IMR-90 (cell line): ENCODE measurements at regions not wholly inside any gene's neighbourhood (a gene's known extent, or its start where the extent isn't known, plus 50 kb on each side); places are given as distances from the start of the nearest gene placed in this dataset.
"Not testable (repeated sequence)": the region's sequence is repeated elsewhere in the genome, so short reads cannot be mapped to it uniquely, and the experiment has no call there.

ENCODE experiments used
- ATAC-seq: fragments of 200-7000 bp; cut with Tn5 transposase; 2 replicates; pipeline ENCODE4 v1.9.1; 2020; ENCODE audit warnings: low read depth, mild to moderate bottlenecking, moderate library complexity
- BruUV-seq: library from RNA; stranded (reverse); fragments of 400-500 nt; replicated peaks from 2 replicates; lab custom pipeline; 2021; lab: Mats Ljungman, UMichigan
- CTCF ChIA-PET: fragments of 300-600 bp; formaldehyde crosslinking; extraction: SDS; loops from one replicate; lab custom pipeline; 2021; ENCODE audit warnings: antibody characterized with exemption; lab: Yijun Ruan, JAX
- POLR2A ChIA-PET: fragments of 300-600 bp; sonication (Branson Sonifier 250); formaldehyde crosslinking; loops from one replicate; lab custom pipeline; 2022; ENCODE audit warnings: antibody characterized with exemption; ENCODE audit not compliant: unreplicated experiment; lab: Charles Lee
- DNase-seq: peaks from one replicate; pipeline ENCODE4 v3.0.0; 2013
- H2AFZ ChIP-seq: replicated peaks from 2 replicates; pipeline ENCODE3; 2013; ENCODE audit warnings: low read length, mild to moderate bottlenecking; ENCODE audit not compliant: poor library complexity
- H2AK5ac ChIP-seq: 2 replicates; pipeline ENCODE4 v1.6.1; 2013; ENCODE audit warnings: low read depth, low read length, inconsistent platforms
- H2AK9ac ChIP-seq: replicated peaks from 2 replicates; pipeline ENCODE3; 2013; ENCODE audit warnings: mild to moderate bottlenecking, low read depth, low read length, moderate library complexity; ENCODE audit not compliant: poor library complexity
- H2BK120ac ChIP-seq: 2 replicates; pipeline ENCODE4 v1.6.1; 2013; ENCODE audit warnings: low read depth, low read length, inconsistent platforms
- H2BK15ac ChIP-seq: 3 replicates; pipeline ENCODE4 v1.6.1; 2013; ENCODE audit warnings: low read depth, low read length, inconsistent platforms
- H2BK20ac ChIP-seq: 2 replicates; pipeline ENCODE4 v1.6.1; 2013; ENCODE audit warnings: low read depth, mild to moderate bottlenecking, inconsistent platforms, low read length, moderate library complexity
- H2BK5ac ChIP-seq: 2 replicates; pipeline ENCODE4 v1.6.1; 2013; ENCODE audit warnings: mild to moderate bottlenecking, low read depth, low read length, inconsistent platforms; ENCODE audit not compliant: poor library complexity, severe bottlenecking
- H3K14ac ChIP-seq: replicated peaks from 2 replicates; pipeline ENCODE4 v1.6.1; 2013; ENCODE audit warnings: low read depth, low read length, inconsistent platforms
- H3K18ac ChIP-seq: 2 replicates; pipeline ENCODE4 v1.6.1; 2013; ENCODE audit warnings: low read depth, low read length, control low read depth
- H3K23ac ChIP-seq: 2 replicates; pipeline ENCODE4 v1.6.1; 2013; ENCODE audit warnings: low read depth, low read length, inconsistent platforms
- H3K27ac ChIP-seq: 2 replicates; pipeline ENCODE4 v1.5.1; 2013; ENCODE audit warnings: mild to moderate bottlenecking, control low read depth, low read length; ENCODE audit not compliant: insufficient read depth
- H3K27me3 ChIP-seq: 2 replicates; pipeline ENCODE4 v1.6.1; 2013; ENCODE audit warnings: low read length; ENCODE audit not compliant: control insufficient read depth, insufficient read depth
- H3K36me3 ChIP-seq: 2 replicates; pipeline ENCODE4 v1.6.1; 2013; ENCODE audit warnings: low read length, mixed read lengths; ENCODE audit not compliant: control insufficient read depth, insufficient read depth
- H3K4ac ChIP-seq: 2 replicates; pipeline ENCODE4 v1.6.1; 2013; ENCODE audit warnings: low read depth, low read length, inconsistent platforms
- H3K4me1 ChIP-seq: 2 replicates; pipeline ENCODE4 v1.6.1; 2013; ENCODE audit warnings: low read length, mixed read lengths; ENCODE audit not compliant: control insufficient read depth, insufficient read depth
- H3K4me2 ChIP-seq: 2 replicates; pipeline ENCODE4 v1.6.1; 2013; ENCODE audit warnings: low read depth, mild to moderate bottlenecking, control low read depth, low read length, moderate library complexity
- H3K4me3 ChIP-seq: 2 replicates; pipeline ENCODE4 v1.5.1; 2013; ENCODE audit warnings: low read depth, mild to moderate bottlenecking, control low read depth, low read length, moderate library complexity; ENCODE audit not compliant: insufficient read depth
- H3K56ac ChIP-seq: 2 replicates; pipeline ENCODE4 v1.6.1; 2013; ENCODE audit warnings: low read length, inconsistent platforms; ENCODE audit not compliant: insufficient read depth; ENCODE audit errors: extremely low read depth
- H3K79me1 ChIP-seq, 2 experiments: 2 replicates each; pipeline ENCODE4 v1.6.1; 2013; ENCODE audit warnings: low read length in 2 of 2, inconsistent platforms in 1 of 2, low read depth in 1 of 2
- H3K9ac ChIP-seq: 2 replicates; pipeline ENCODE4 v1.6.1; 2013; ENCODE audit warnings: low read depth, low read length, control low read depth
- H3K9me1 ChIP-seq: 2 replicates; pipeline ENCODE4 v1.6.1; 2013; ENCODE audit warnings: low read length, inconsistent platforms; ENCODE audit not compliant: insufficient read depth
- H3K9me3 ChIP-seq: 2 replicates; pipeline ENCODE4 v1.6.1; 2013; ENCODE audit warnings: low read length; ENCODE audit not compliant: control insufficient read depth, insufficient read depth
- H4K20me1 ChIP-seq: 2 replicates; pipeline ENCODE4 v1.6.1; 2013; ENCODE audit warnings: low read length, inconsistent platforms; ENCODE audit not compliant: insufficient read depth
- H4K5ac ChIP-seq: 2 replicates; pipeline ENCODE4 v1.6.1; 2013; ENCODE audit warnings: mild to moderate bottlenecking, low read depth, low read length, control low read depth
- H4K8ac ChIP-seq, 2 experiments: 2 replicates each; pipeline ENCODE4 v1.6.1; 2013; ENCODE audit warnings: low read depth in 2 of 2, low read length in 2 of 2, control low read depth in 1 of 2, inconsistent platforms in 1 of 2
- H4K91ac ChIP-seq: 2 replicates; pipeline ENCODE4 v1.6.1; 2013; ENCODE audit warnings: low read depth, low read length, inconsistent platforms; ENCODE audit not compliant: insufficient read depth
- MAFK ChIP-seq: IDR thresholded peaks from 2 replicates; pipeline ENCODE4 v1.6.1; 2012; ENCODE audit warnings: low read depth, low read length, improper control_type of control experiment
- RFX5 ChIP-seq: IDR thresholded peaks from 2 replicates; pipeline ENCODE4 v1.8.0; 2012; ENCODE audit warnings: low read depth, mild to moderate bottlenecking, low read length, moderate library complexity
- WGBS, 2 experiments: methylation state at CpG; one replicate each; pipeline versions ENCODE4 v1.1.5 to v1.1.7; 2013; ENCODE audit warnings: missing lambda C conversion rate in 2 of 2; ENCODE audit not compliant: insufficient read length in 1 of 2; ENCODE audit errors: extremely low coverage in 2 of 2; 5-methylcytosine and 5-hydroxymethylcytosine counted together
- dilution Hi-C: fragments of 300-500 bp; cut with HindIII; formaldehyde crosslinking; loops from one replicate; pipeline ENCODE4 v1.14.3; 2018; ENCODE audit warnings: low sequenced_read_pairs; ENCODE audit not compliant: unreplicated experiment
- in situ Hi-C: fragments of 300-500 bp; cut with MboI; formaldehyde crosslinking; loops from 3 replicates; pipeline ENCODE4 v1.14.3; 2019; ENCODE audit warnings: low sequenced_read_pairs, inconsistent platforms, mixed read lengths
- intact Hi-C: fragments of 100-400 bp; cut with micrococcal nuclease; formaldehyde crosslinking; loops from 2 replicates; pipeline ENCODE4 v1.10.0; 2022

DNA sequence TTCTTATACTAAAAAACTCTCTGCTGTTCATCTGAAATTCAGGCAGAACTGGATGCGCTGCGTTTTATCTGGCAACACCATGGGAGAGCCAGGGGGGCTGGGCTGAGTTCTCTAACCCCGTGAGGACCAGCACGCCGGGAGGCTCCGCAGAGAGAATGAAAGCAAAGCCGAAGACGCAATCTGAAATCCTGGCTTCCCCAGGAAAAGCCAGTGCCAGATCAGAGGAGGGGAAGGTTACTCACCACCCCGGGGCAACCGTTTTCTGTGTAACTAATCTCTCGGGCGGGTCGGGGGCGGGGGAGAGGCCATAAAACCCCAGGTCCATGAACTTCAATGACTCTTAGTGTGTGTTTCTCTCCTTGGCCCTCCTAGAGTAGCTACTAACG, 99.4 kb downstream of the SHANK2 start:
- H3K27ac ChIP-seq: no peak overlapping the region
- peak overlapping the region; percentile 10; the same call in 1 of the 2 replicates for H3K4me3 ChIP-seq
- H3K4ac ChIP-seq: no peak overlapping the region
- TF ChIP-seq MAFK (no peak), RFX5 (no peak)
- ChIA-PET CTCF (no interaction called here), POLR2A (no interaction called here)
- dilution Hi-C loops (no loop called here), in situ Hi-C loops (no loop called here), intact Hi-C loops (no loop called here)
- no peaks in the 10 kb centered on the region for H3K9me1 ChIP-seq
- H2BK5ac ChIP-seq: no peak overlapping the region
- no peak overlapping the region for H3K14ac ChIP-seq
- H3K23ac ChIP-seq: no peak overlapping the region
- H3K18ac ChIP-seq: no peak overlapping the region
- ATAC-seq: peak; percentile 81
- H2BK15ac ChIP-seq: no peak overlapping the region
- H2AFZ ChIP-seq: no peak overlapping the region
- no TSS peak for BruUV-seq
- no peaks in the 10 kb centered on the region; the same call in 1 of the 2 replicates for H4K20me1 ChIP-seq
- H3K79me1 ChIP-seq: no peaks in the 10 kb centered on the region
- peak overlapping the region; percentile 1; the same call in 1 of the 2 replicates for H3K9ac ChIP-seq
- no peak overlapping the region for H2BK120ac ChIP-seq
- no CpG with 5 or more reads among the region's 15 CpGs for WGBS, 2 experiments
- peaks cover 3% of the 10 kb centered on the region; the same call in 1 of the 2 replicates for H3K9me3 ChIP-seq
- no peak overlapping the region for H3K56ac ChIP-seq
- no peak overlapping the region for H4K5ac ChIP-seq
- no peaks in the 10 kb centered on the region for H3K27me3 ChIP-seq
- no peak overlapping the region for H4K91ac ChIP-seq
- H2BK20ac ChIP-seq: no peak overlapping the region
- H2AK9ac ChIP-seq: no peak overlapping the region
- no peaks in the 10 kb centered on the region for H3K4me1 ChIP-seq
- no peak overlapping the region for H2AK5ac ChIP-seq
- peak; percentile 31 for DNase-seq
- peak overlapping the region; percentile 49 for H3K4me2 ChIP-seq
- H4K8ac ChIP-seq: no peak overlapping the region
- 0 out of 2 replicates have a peak, but pooled peaks cover 3% of the 10 kb centered on the region for H3K36me3 ChIP-seq

DNA sequence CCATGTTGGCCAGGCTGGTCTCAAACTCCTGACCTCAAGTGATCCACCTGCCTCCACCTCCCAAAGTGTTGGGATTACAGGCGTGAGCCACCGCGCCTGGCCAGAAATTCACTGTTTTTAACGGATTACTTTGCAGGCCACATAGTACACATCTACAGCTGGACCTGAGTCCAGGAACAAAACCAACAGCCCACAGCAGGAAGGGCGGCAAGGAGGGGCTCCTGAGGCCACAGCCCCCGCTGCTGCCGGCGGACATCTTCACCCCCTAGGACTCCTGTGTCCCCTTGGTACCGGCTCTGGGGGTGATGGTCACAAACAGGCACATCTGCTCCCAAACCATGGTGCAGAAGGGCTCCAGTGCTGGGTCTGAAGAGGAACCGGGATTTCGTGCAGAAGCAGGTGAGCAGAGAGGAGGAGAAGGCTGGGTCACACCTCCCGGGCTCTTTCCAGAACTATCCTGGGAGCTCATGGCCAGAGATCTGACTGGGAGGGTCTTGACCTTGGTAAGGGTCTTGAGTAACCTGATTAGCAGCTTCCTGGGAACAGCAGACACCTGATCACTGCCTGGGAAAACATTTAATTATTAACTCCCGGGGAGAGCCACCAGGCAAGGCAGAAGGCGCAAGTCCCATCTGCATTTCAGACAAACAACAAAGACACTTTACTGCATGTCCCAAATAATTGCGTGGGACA, 99.9 kb downstream of the SHANK2 start:
- H3K27ac ChIP-seq, dilution Hi-C loops, CTCF ChIA-PET, H3K56ac ChIP-seq, POLR2A ChIA-PET, DNase-seq, H3K18ac ChIP-seq, H2BK20ac ChIP-seq, H3K36me3 ChIP-seq, H3K9me3 ChIP-seq, H2BK5ac ChIP-seq, H2BK120ac ChIP-seq, H3K79me1 ChIP-seq, H3K23ac ChIP-seq, H3K14ac ChIP-seq, BruUV-seq, H4K5ac ChIP-seq, intact Hi-C loops, H2BK15ac ChIP-seq, H2AK5ac ChIP-seq, H2AK9ac ChIP-seq, H4K91ac ChIP-seq, in situ Hi-C loops, H3K4ac ChIP-seq, H4K20me1 ChIP-seq, H3K4me1 ChIP-seq, H3K27me3 ChIP-seq, H2AFZ ChIP-seq, H4K8ac ChIP-seq, H3K9me1 ChIP-seq, ATAC-seq: not testable (repeated sequence)
- WGBS, 2 experiments: 31% methylated on average over 2 of the region's 15 CpGs; no CpG with 5 or more reads in 1 of the 2 experiments
- peak overlapping the region; percentile 49 for H3K4me2 ChIP-seq
- peak overlapping the region; percentile 1; the same call in 1 of the 2 replicates for H3K9ac ChIP-seq
- H3K4me3 ChIP-seq: peak overlapping the region; percentile 10; the same call in 1 of the 2 replicates
